ENCODE measurements at regions not wholly inside any gene's neighbourhood (a gene's known extent, or its start where the extent isn't known, plus 50 kb on each side); places are given as distances from the start of the nearest gene placed in this dataset.

GRCh38 chr3:72569754-72570440, 278.3 kb downstream of the SHQ1 start:
- Histone ChIP-seq H3K4me3 (no peak overlapping the region), H3K9me3 (no peaks in the 10 kb centered on the region), H3K4me1 (no peaks in the 10 kb centered on the region), H3K36me3 (no peaks in the 10 kb centered on the region), H3K27ac (no peak overlapping the region), H3K27me3 (peaks cover 0 to 2% of the 10 kb centered on the region in 2 donors)
- no peak for DNase-seq (ENCODE audit: low spot score)
- no peak for TF ChIP-seq CTCF (IDR thresholded peaks at IDR 0.05)

- Histone ChIP-seq H3K27ac (no peak overlapping the region), H3K4me3 (no peak overlapping the region), H3K27me3 (peaks cover 0 to 2% of the 10 kb centered on the region in 2 donors), H3K36me3 (no peaks in the 10 kb centered on the region), H3K4me1 (no peaks in the 10 kb centered on the region), H3K9me3 (no peaks in the 10 kb centered on the region)
- TF ChIP-seq CTCF (IDR thresholded peaks at IDR 0.05) = no peak
- DNase-seq (ENCODE audit: low spot score) = no peak
These were observed 280.2 kb downstream of the SHQ1 start for GRCh38 chr3:72568083-72568482.

GRCh38 chr3:72567474-72567873, 280.8 kb downstream of the SHQ1 start:
- H3K4me3 ChIP-seq = no peak overlapping the region
- H3K9me3 ChIP-seq = no peaks in the 10 kb centered on the region
- no peaks in the 10 kb centered on the region for H3K36me3 ChIP-seq
- no peaks in the 10 kb centered on the region for H3K4me1 ChIP-seq
- TF ChIP-seq CTCF (IDR thresholded peaks at IDR 0.05) = no peak
- peaks cover 0 to 2% of the 10 kb centered on the region in 2 donors for H3K27me3 ChIP-seq
- no peak for DNase-seq (ENCODE audit: low spot score)
- H3K27ac ChIP-seq = no peak overlapping the region

- Histone ChIP-seq H3K9me3 (peaks cover 0 to 8% of the 10 kb centered on the region in 2 donors), H3K4me3 (no peak overlapping the region), H3K4me1 (no peaks in the 10 kb centered on the region), H3K27ac (no peak overlapping the region), H3K27me3 (no peaks in the 10 kb centered on the region), H3K36me3 (no peaks in the 10 kb centered on the region)
- no peak for DNase-seq (ENCODE audit: low spot score)
- no peak for TF ChIP-seq CTCF (IDR thresholded peaks at IDR 0.05)
These were observed 282.7 kb downstream of the SHQ1 start for GRCh38 chr3:72565593-72565992.

- Histone ChIP-seq H3K9me3 (peaks cover 0 to 8% of the 10 kb centered on the region in 2 donors), H3K27ac (no peak overlapping the region), H3K36me3 (no peaks in the 10 kb centered on the region), H3K27me3 (no peaks in the 10 kb centered on the region), H3K4me3 (no peak overlapping the region), H3K4me1 (no peaks in the 10 kb centered on the region)
- no peak for TF ChIP-seq CTCF (IDR thresholded peaks at IDR 0.05)
- DNase-seq (ENCODE audit: low spot score) = no peak
These were observed 284.4 kb downstream of the SHQ1 start for GRCh38 chr3:72563690-72564370.

All from right atrium auricular region (tissue), 2 donors.